ENCODE measurements at regions not wholly inside any gene's neighbourhood (a gene's known extent, or its start where the extent isn't known, plus 50 kb on each side); places are given as distances from the start of the nearest gene placed in this dataset.

- TF ChIP-seq POLR2AphosphoS5 (IDR thresholded peaks at IDR 0.05; ENCODE audit: borderline replicate concordance, low read depth, low read length): no peak
- no peak for TF ChIP-seq EZH2 (IDR thresholded peaks at IDR 0.05)
- no peak for TF ChIP-seq FOXP2 (optimal IDR thresholded peaks at IDR 0.05; ENCODE audit: control extremely low read depth, extremely low read length, insufficient read depth)
Measured at GRCh38 chr9:110049699-110050450, 158.1 kb downstream of the C9orf152 start.
